Tibial artery (tissue), 4 donors: ENCODE measurements at regions not wholly inside any gene's neighbourhood (a gene's known extent, or its start where the extent isn't known, plus 50 kb on each side); places are given as distances from the start of the nearest gene placed in this dataset.
A peak's percentile ranks its signal among the peaks of the same experiment; 100 is the strongest.

Experiments used
- DNase-seq, 2 donors: peaks; one replicate each; pipeline ENCODE4 v3.0.0-alpha.2; 2019
- H3K27ac ChIP-seq, 2 donors: fragments of 200-600 bp; sonication (generic) in 1 of 2; 1 replicate in 1 of 2; 2 replicates in 1 of 2; pipeline ENCODE4 v1.5.1; 2018 to 2019; ENCODE audit warnings: mild to moderate bottlenecking in 1 of 2
- H3K27me3 ChIP-seq, 2 donors: fragments of 200-600 bp; sonication (generic) in 1 of 2; one replicate each; pipeline versions ENCODE4 v1.5.1 to v1.6.0; 2016 to 2019
- H3K36me3 ChIP-seq, 3 donors: fragments of 200-600 bp; sonication (generic) in 2 of 3; one replicate each; pipeline ENCODE4 v1.5.1; 2016 to 2019; ENCODE audit warnings: mild to moderate bottlenecking in 2 of 3
- H3K4me1 ChIP-seq, 4 donors: fragments of 200-600 bp; sonication (generic) in 2 of 4; 1 replicate in 3 of 4; 2 replicates in 1 of 4; pipeline ENCODE4 v1.5.1; 2016 to 2019
- H3K4me3 ChIP-seq, 2 donors: fragments of 200-600 bp; sonication (generic) in 1 of 2; 1 replicate in 1 of 2; 2 replicates in 1 of 2; pipeline ENCODE4 v1.5.1; 2018 to 2019; ENCODE audit warnings: mild to moderate bottlenecking in 2 of 2
- H3K9me3 ChIP-seq, 3 donors: fragments of 200-600 bp; sonication (generic) in 1 of 3; one replicate each; pipeline ENCODE4 v1.5.1; 2016 to 2019
- CTCF ChIP-seq, 2 experiments: fragments of 200-600 bp in 1 of 2; fragments of 450-650 bp in 1 of 2; IDR thresholded peaks; one replicate each; pipeline ENCODE4 v1.5.1; 2017 to 2019; ENCODE audit warnings: antibody characterized with exemption in 2 of 2, mild to moderate bottlenecking in 1 of 2, moderate library complexity in 1 of 2
- intact Hi-C: fragments of 100-400 bp; cut with DNase I; formaldehyde crosslinking; loops from one replicate; pipeline ENCODE4 v1.15.0; 2023; ENCODE audit warnings: low total_unique reads

GRCh38 chr7:33798686-33799325, 106.5 kb upstream of the BMPER start:
- Histone ChIP-seq H3K4me3 (no peak overlapping the region), H3K27ac (no peak overlapping the region), H3K27me3 (no peaks in the 10 kb centered on the region), H3K9me3 (no peaks in the 10 kb centered on the region), H3K36me3 (no peaks in the 10 kb centered on the region), H3K4me1 (no peaks in the 10 kb centered on the region)
- no peak for DNase-seq
- no peak for TF ChIP-seq CTCF (IDR thresholded peaks at IDR 0.05)
- intact Hi-C loops = no loop called here

- intact Hi-C loops = no loop called here
- no peak for TF ChIP-seq CTCF (IDR thresholded peaks at IDR 0.05)
- no peak overlapping the region for H3K4me3 ChIP-seq
- DNase-seq = no peak
- no peaks in the 10 kb centered on the region for H3K9me3 ChIP-seq
- no peaks in the 10 kb centered on the region for H3K27me3 ChIP-seq
- no peaks in the 10 kb centered on the region for H3K4me1 ChIP-seq
- H3K27ac ChIP-seq = no peak overlapping the region
- no peaks in the 10 kb centered on the region for H3K36me3 ChIP-seq
Observed at GRCh38 chr7:33799766-33800165, 105.6 kb upstream of the BMPER start.

GRCh38 chr7:33802600-33802999, 102.7 kb upstream of the BMPER start:
- intact Hi-C loops = no loop called here
- no peak for TF ChIP-seq CTCF (IDR thresholded peaks at IDR 0.05)
- peaks cover 0 to 25% (median 16%) of the 10 kb centered on the region in 4 donors for H3K4me1 ChIP-seq

GRCh38 chr7:33804140-33804660, 101.1 kb upstream of the BMPER start:
- Histone ChIP-seq H3K4me1 (peaks cover 0 to 41% (median 27%) of the 10 kb centered on the region in 4 donors), H3K27ac (no peak overlapping the region), H3K9me3 (no peaks in the 10 kb centered on the region), H3K27me3 (no peaks in the 10 kb centered on the region), H3K36me3 (no peaks in the 10 kb centered on the region), H3K4me3 (no peak overlapping the region)
- TF ChIP-seq CTCF (IDR thresholded peaks at IDR 0.05) = no peak
- intact Hi-C loops = no loop called here
- no peak for DNase-seq

More at GRCh38 chr7:33802600-33802999, 102.7 kb upstream of the BMPER start:
- Histone ChIP-seq H3K36me3 (no peaks in the 10 kb centered on the region), H3K27ac (no peak overlapping the region), H3K27me3 (no peaks in the 10 kb centered on the region), H3K4me3 (no peak overlapping the region), H3K9me3 (no peaks in the 10 kb centered on the region)
- DNase-seq = no peak

- H3K27me3 ChIP-seq = no peaks in the 10 kb centered on the region
- no peak for TF ChIP-seq CTCF (IDR thresholded peaks at IDR 0.05)
- H3K4me1 ChIP-seq = peaks cover 0 to 46% (median 27%) of the 10 kb centered on the region in 4 donors
- H3K36me3 ChIP-seq = no peaks in the 10 kb centered on the region
- H3K9me3 ChIP-seq = no peaks in the 10 kb centered on the region
- peak in 1 of 2 donors; percentile 37 for DNase-seq
- intact Hi-C loops = no loop called here
- H3K4me3 ChIP-seq = no peak overlapping the region
- peak overlapping the region; percentile 56 to 58 for H3K27ac ChIP-seq
Observed at GRCh38 chr7:33805630-33806233, 99.6 kb upstream of the BMPER start.
